HEK293 (cell line): ENCODE measurements at regions not wholly inside any gene's neighbourhood (a gene's known extent, or its start where the extent isn't known, plus 50 kb on each side); places are given as distances from the start of the nearest gene placed in this dataset.
A peak's percentile ranks its signal among the peaks of the same experiment; 100 is the strongest.

ENCODE experiments used
- CTCF ChIA-PET: fragments of 350-600 bp; formaldehyde crosslinking; extraction: SDS; loops from one replicate; lab custom pipeline; 2021; ENCODE audit warnings: antibody characterized with exemption; lab: Yijun Ruan, JAX
- POLR2A ChIA-PET: fragments of 300-600 bp; formaldehyde crosslinking; extraction: SDS; loops from one replicate; lab custom pipeline; 2020; ENCODE audit warnings: antibody characterized with exemption, inconsistent platforms; lab: Yijun Ruan, JAX
- H3K27ac ChIP-seq: fragments of 200-500 bp; sonication (Bioruptor generic); 2 replicates; pipeline ENCODE4 v1.5.1; 2014; ENCODE audit warnings: low read depth, low read length, control low read depth, inconsistent platforms; ENCODE audit errors: extremely low read depth
- H3K36me3 ChIP-seq, 2 experiments: fragments of 200-500 bp in 1 of 2; sonication (Bioruptor generic) in 1 of 2; 1 replicate in 1 of 2; 2 replicates in 1 of 2; pipeline ENCODE4 v1.5.1; 2014 to 2017; ENCODE audit warnings: inconsistent platforms in 2 of 2, low read length in 2 of 2; ENCODE audit not compliant: control insufficient read depth in 2 of 2, insufficient read depth in 1 of 2
- H3K4me1 ChIP-seq: fragments of 200-500 bp; sonication (Bioruptor generic); 2 replicates; pipeline ENCODE4 v1.5.1; 2014; ENCODE audit warnings: mild to moderate bottlenecking, low read length, inconsistent platforms; ENCODE audit not compliant: control insufficient read depth, insufficient read depth
- H3K4me3 ChIP-seq: 2 replicates; pipeline ENCODE4 v1.5.1; 2011; ENCODE audit warnings: low read depth, mild to moderate bottlenecking, control low read depth, low read length, moderate library complexity
- H3K9me3 ChIP-seq: fragments of 200-500 bp; sonication (Bioruptor generic); 2 replicates; pipeline ENCODE4 v1.5.1; 2014; ENCODE audit warnings: low read depth, low read length, inconsistent platforms; ENCODE audit not compliant: control insufficient read depth, insufficient read depth
- EGR2 ChIP-seq: fragments of 450-650 bp; formaldehyde crosslinking; IDR thresholded peaks from 2 replicates; pipeline ENCODE4 v1.5.1; 2016; ENCODE audit warnings: low read depth, missing biosample characterization, missing genetic modification characterization
- GLI4 ChIP-seq: fragments of 450-650 bp; formaldehyde crosslinking; IDR thresholded peaks from 2 replicates; pipeline ENCODE4 v1.5.1; 2016; ENCODE audit warnings: missing biosample characterization, missing genetic modification characterization
- OVOL3 ChIP-seq: fragments of 450-650 bp; formaldehyde crosslinking; IDR thresholded peaks from 2 replicates; pipeline ENCODE4 v1.5.1; 2016; ENCODE audit warnings: missing biosample characterization, missing genetic modification characterization
- SETDB1 ChIP-seq: IDR thresholded peaks from one replicate; pipeline ENCODE4 v1.6.1; 2017; ENCODE audit warnings: mild to moderate bottlenecking, low read length, moderate library complexity, mixed read lengths; ENCODE audit not compliant: insufficient read length
- ZBTB48 ChIP-seq: fragments of 450-650 bp; formaldehyde crosslinking; IDR thresholded peaks from 2 replicates; pipeline ENCODE4 v1.5.1; 2016; ENCODE audit warnings: missing biosample characterization, missing genetic modification characterization
- ZFHX2 ChIP-seq: fragments of 450-650 bp; formaldehyde crosslinking; conservative IDR thresholded peaks from 2 replicates; pipeline ENCODE4 v1.5.1; 2016; ENCODE audit warnings: missing biosample characterization, missing genetic modification characterization
- ZNF121 ChIP-seq: fragments of 450-650 bp; formaldehyde crosslinking; IDR thresholded peaks from 2 replicates; pipeline ENCODE4 v1.5.1; 2016; ENCODE audit warnings: missing biosample characterization, missing genetic modification characterization
- ZNF175 ChIP-seq: fragments of 450-650 bp; formaldehyde crosslinking; IDR thresholded peaks from 2 replicates; pipeline ENCODE4 v1.5.1; 2016; ENCODE audit warnings: missing biosample characterization, missing genetic modification characterization
- ZNF280C ChIP-seq: fragments of 450-650 bp; formaldehyde crosslinking; IDR thresholded peaks from 2 replicates; pipeline ENCODE4 v1.5.1; 2016; ENCODE audit warnings: missing biosample characterization, missing genetic modification characterization
- ZNF302 ChIP-seq: fragments of 450-650 bp; formaldehyde crosslinking; IDR thresholded peaks from 2 replicates; pipeline ENCODE4 v1.5.1; 2016; ENCODE audit warnings: missing biosample characterization, missing genetic modification characterization, low read depth
- ZNF548 ChIP-seq: fragments of 450-650 bp; formaldehyde crosslinking; IDR thresholded peaks from 2 replicates; pipeline ENCODE4 v1.5.1; 2016; ENCODE audit warnings: missing biosample characterization, missing genetic modification characterization
- ZNF558 ChIP-seq: fragments of 450-650 bp; formaldehyde crosslinking; IDR thresholded peaks from 2 replicates; pipeline ENCODE4 v1.5.1; 2016; ENCODE audit warnings: missing biosample characterization, missing genetic modification characterization
- ZNF596 ChIP-seq: fragments of 450-650 bp; IDR thresholded peaks from 2 replicates; pipeline ENCODE4 v1.5.0; 2018; ENCODE audit warnings: missing biosample characterization, mild to moderate bottlenecking, missing genetic modification characterization, moderate library complexity
- ZNF664 ChIP-seq: fragments of 450-650 bp; formaldehyde crosslinking; IDR thresholded peaks from 2 replicates; pipeline ENCODE4 v1.5.1; 2016; ENCODE audit warnings: missing biosample characterization, missing genetic modification characterization
- ZNF677 ChIP-seq: fragments of 450-650 bp; IDR thresholded peaks from 2 replicates; pipeline ENCODE4 v1.5.0; 2018; ENCODE audit warnings: missing biosample characterization, mild to moderate bottlenecking, missing genetic modification characterization, moderate library complexity
- ZNF747 ChIP-seq: fragments of 450-650 bp; formaldehyde crosslinking; IDR thresholded peaks from 2 replicates; pipeline ENCODE4 v1.5.1; 2016; ENCODE audit warnings: missing biosample characterization, missing genetic modification characterization
- ZSCAN5A ChIP-seq: fragments of 450-650 bp; formaldehyde crosslinking; IDR thresholded peaks from 2 replicates; pipeline ENCODE4 v1.5.1; 2016; ENCODE audit warnings: missing biosample characterization, missing genetic modification characterization

- H3K4me1 ChIP-seq: peaks cover 6% of the 10 kb centered on the region
- peak; percentile 74 for TF ChIP-seq ZFHX2 (tag by site-specific recombination)
- peak; percentile 72 for TF ChIP-seq EGR2
- TF ChIP-seq OVOL3: no peak
- ChIA-PET POLR2A (no interaction called here), CTCF (interaction anchor here (1.1 kb wide), 1 partner anchor 9 kb away, joined by 5 read pairs; no protein-coding TSS in a partner anchor)
- no peaks in the 10 kb centered on the region for H3K9me3 ChIP-seq
- no peak overlapping the region for H3K27ac ChIP-seq
- no peak overlapping the region for H3K4me3 ChIP-seq
- no peaks in the 10 kb centered on the region for H3K36me3 ChIP-seq
These were observed 101.4 kb downstream of the SIPA1L2 start for GRCh38 chr1:232528472-232529089.

GRCh38 chr1:232524056-232524455, 105.9 kb downstream of the SIPA1L2 start:
- Histone ChIP-seq H3K9me3 (no peaks in the 10 kb centered on the region), H3K36me3 (no peaks in the 10 kb centered on the region), H3K27ac (no peak overlapping the region), H3K4me1 (peaks cover 10% of the 10 kb centered on the region), H3K4me3 (no peak overlapping the region)
- TF ChIP-seq ZNF677 (tag by site-specific recombination): no peak
- TF ChIP-seq ZNF175 (tag by site-specific recombination): no peak
- TF ChIP-seq ZSCAN5A (tag by site-specific recombination): no peak
- TF ChIP-seq ZNF664: no peak
- no peak for TF ChIP-seq ZNF548 (tag by site-specific recombination)
- no peak for TF ChIP-seq ZNF302 (tag by site-specific recombination)
- TF ChIP-seq SETDB1: no peak
- no peak for TF ChIP-seq ZNF747 (tag by site-specific recombination)
- TF ChIP-seq ZNF121 (tag by site-specific recombination): no peak
- POLR2A ChIA-PET: no interaction called here
- CTCF ChIA-PET: interaction anchor here (0.5 kb wide), 1 partner anchor 12 kb away, joined by 3 read pairs; no protein-coding TSS in a partner anchor

DNA sequence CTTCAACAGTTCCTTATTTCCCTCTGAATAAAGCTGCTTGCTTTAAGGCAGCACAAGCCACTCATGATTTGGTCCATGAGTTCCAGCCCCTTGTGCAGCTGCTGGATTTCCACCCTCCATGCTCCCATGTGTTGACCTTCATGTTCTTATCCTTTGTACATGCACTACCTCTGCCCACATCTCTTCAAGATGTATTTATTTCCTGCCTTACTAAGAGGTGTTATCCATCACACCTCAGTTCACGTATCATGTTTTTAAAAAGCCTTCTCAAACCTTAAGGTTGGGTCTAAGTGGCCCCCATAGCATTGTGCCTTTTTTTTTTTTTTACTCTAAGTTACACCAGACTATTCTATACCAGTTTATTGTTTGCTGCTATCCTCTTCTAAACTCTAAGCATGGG, 107.7 kb downstream of the SIPA1L2 start:
- CTCF ChIA-PET: interaction anchor here (0.5 to 1.4 kb wide), 3 partner anchors 20 to 811 kb away, joined by 3 to 4 read pairs (median 3); no protein-coding TSS in a partner anchor
- TF ChIP-seq ZNF596 (tag by site-specific recombination) (no peak), ZNF302 (tag by site-specific recombination) (no peak)
- TF ChIP-seq, all 188 proteins: peak for 0
- H3K36me3 ChIP-seq: no peaks in the 10 kb centered on the region
- H3K4me1 ChIP-seq: peaks cover 10% of the 10 kb centered on the region
- no peak overlapping the region for H3K4me3 ChIP-seq
- POLR2A ChIA-PET: interaction anchor here (0.7 kb wide), 1 partner anchor 10 kb away, joined by 5 read pairs; no protein-coding TSS in a partner anchor
- H3K27ac ChIP-seq: no peak overlapping the region
- no peaks in the 10 kb centered on the region for H3K9me3 ChIP-seq

- peaks cover 10% of the 10 kb centered on the region for H3K4me1 ChIP-seq
- POLR2A ChIA-PET: interaction anchor here (0.7 kb wide), 1 partner anchor 9 kb away, joined by 5 read pairs; no protein-coding TSS in a partner anchor
- CTCF ChIA-PET: interaction anchor here (0.5 to 1.4 kb wide), 4 partner anchors 9 to 811 kb away, joined by 3 to 4 read pairs (median 3); no protein-coding TSS in a partner anchor
These were observed 108.3 kb downstream of the SIPA1L2 start for GRCh38 chr1:232521660-232522059.

More at GRCh38 chr1:232521660-232522059, 108.3 kb downstream of the SIPA1L2 start:
- Histone ChIP-seq H3K27ac (no peak overlapping the region), H3K4me3 (no peak overlapping the region), H3K36me3 (no peaks in the 10 kb centered on the region), H3K9me3 (no peaks in the 10 kb centered on the region)
- TF ChIP-seq ZBTB48 (peak; percentile 47; the same call in 1 of the 2 replicates), GLI4 (tag by site-specific recombination) (no peak), ZNF280C (tag by site-specific recombination) (no peak), ZNF558 (peak; percentile 76; the same call in 1 of the 2 replicates)
